SKM-1 (cell line): ENCODE measurements at regions not wholly inside any gene's neighbourhood (a gene's known extent, or its start where the extent isn't known, plus 50 kb on each side); places are given as distances from the start of the nearest gene placed in this dataset.

Source experiments
- DNase-seq: peaks from one replicate; lab custom pipeline; 2025; ENCODE audit not compliant: unreplicated experiment; lab: John Stamatoyannopoulos, UW

GRCh38 chr5:104754311-104754995 lies 1191.9 kb upstream of the NUDT12 start:
- no peak for DNase-seq

GRCh38 chr5:104751969-104752368 lies 1189.4 kb upstream of the NUDT12 start:
- no peak for DNase-seq

GRCh38 chr5:104739905-104740304 lies 1177.3 kb upstream of the NUDT12 start:
- no peak for DNase-seq

GRCh38 chr5:104739503-104739902 lies 1176.9 kb upstream of the NUDT12 start:
- no peak for DNase-seq

GRCh38 chr5:104736073-104736472 lies 1173.5 kb upstream of the NUDT12 start:
- DNase-seq, result no peak

- no peak for DNase-seq
Observed at GRCh38 chr5:104734046-104734445, 1171.5 kb upstream of the NUDT12 start.

GRCh38 chr5:104733063-104733669 lies 1170.6 kb upstream of the NUDT12 start:
- DNase-seq, result no peak

- no peak for DNase-seq
Observed at GRCh38 chr5:104731331-104731730, 1168.7 kb upstream of the NUDT12 start.

GRCh38 chr5:104708027-104708426 lies 1145.4 kb upstream of the NUDT12 start:
- DNase-seq, result no peak

- no peak for DNase-seq
Observed at GRCh38 chr5:104706600-104706999, 1144.0 kb upstream of the NUDT12 start.

- DNase-seq, result no peak
Observed at GRCh38 chr5:104702212-104702611, 1139.6 kb upstream of the NUDT12 start.

DNA sequence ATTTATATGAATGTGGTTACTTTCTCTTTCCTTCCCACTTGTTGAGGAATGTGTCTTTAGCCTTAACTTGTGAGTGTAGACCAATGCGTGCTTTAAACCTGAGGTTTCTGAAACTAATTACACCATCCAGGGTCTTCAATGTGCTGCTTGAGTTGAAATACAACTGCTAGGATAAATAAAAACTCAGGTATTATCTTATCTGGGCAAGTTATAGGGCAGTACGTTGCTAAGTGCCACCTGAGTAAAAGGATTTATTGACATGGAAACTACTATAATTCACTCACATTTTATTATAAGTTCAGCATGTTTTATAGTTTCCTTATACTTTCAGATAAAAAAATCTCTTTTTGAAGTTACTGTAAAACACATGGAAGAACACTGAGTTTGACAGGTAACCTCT lies 1136.8 kb upstream of the NUDT12 start:
- no peak for DNase-seq

DNA sequence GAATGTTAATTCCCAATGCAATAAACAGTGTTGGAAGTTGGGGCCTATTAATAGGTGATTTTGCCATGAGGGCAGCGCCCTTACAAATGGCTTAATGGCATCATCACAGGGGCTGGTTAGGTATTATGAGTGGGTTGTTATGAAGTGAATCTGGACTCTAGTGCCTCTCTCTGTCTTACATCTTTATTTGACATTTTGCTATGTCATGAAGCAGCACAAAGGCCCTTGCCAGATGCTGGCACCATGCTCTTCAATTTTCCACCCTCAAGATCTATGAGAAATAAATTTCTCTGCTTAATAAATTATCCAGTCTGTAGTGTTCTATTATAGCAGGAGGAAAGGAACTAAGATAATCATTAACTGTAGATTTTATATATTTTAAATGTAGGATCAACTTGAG lies 1098.7 kb upstream of the NUDT12 start:
- DNase-seq, result no peak

DNA sequence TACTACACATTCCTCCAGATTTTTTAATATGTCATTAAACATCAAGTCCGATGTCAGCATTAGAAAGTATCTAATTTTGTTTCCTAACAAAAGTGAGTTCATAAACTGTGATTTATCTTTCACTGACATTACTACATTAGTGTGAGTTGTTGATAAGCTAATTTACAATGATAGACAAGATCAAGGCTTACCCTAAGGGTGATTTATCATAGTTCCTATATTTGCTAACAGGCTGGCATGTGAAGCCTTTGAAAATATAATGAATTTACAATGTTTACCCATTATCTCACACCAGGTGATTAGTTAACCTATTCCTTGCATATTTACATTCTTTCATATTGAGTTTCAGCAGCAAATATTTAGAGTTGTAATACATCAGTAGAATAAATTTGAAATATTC lies 1096.9 kb upstream of the NUDT12 start:
- no peak for DNase-seq

DNA sequence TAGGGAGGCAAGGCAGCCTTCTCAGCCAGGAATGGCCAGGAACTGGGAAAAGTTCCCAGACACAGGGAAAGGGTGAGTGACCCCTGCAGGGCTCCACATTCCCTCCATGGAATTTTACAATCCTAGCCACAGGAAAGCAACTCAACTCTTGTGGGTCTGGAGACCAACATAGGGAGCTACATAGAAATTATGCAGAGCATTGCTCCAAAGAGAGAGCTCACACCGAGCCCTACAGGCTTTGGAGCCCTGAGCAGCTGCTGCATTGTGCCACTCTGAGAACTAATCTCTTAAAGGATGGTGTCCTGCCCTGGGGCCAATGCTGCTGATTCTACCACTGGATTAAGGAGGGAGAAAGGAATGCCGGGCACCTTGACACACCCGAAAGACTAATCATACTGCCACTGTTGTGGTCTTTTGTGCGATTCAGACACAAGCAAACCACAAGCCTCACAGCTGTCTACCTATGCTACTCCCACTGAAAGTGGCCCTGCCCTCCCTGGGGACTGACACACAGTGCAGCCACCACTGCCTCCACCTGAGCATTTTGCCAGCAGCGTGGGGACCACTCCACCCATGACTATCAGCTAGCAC lies 1089.8 kb upstream of the NUDT12 start:
- no peak for DNase-seq

DNA sequence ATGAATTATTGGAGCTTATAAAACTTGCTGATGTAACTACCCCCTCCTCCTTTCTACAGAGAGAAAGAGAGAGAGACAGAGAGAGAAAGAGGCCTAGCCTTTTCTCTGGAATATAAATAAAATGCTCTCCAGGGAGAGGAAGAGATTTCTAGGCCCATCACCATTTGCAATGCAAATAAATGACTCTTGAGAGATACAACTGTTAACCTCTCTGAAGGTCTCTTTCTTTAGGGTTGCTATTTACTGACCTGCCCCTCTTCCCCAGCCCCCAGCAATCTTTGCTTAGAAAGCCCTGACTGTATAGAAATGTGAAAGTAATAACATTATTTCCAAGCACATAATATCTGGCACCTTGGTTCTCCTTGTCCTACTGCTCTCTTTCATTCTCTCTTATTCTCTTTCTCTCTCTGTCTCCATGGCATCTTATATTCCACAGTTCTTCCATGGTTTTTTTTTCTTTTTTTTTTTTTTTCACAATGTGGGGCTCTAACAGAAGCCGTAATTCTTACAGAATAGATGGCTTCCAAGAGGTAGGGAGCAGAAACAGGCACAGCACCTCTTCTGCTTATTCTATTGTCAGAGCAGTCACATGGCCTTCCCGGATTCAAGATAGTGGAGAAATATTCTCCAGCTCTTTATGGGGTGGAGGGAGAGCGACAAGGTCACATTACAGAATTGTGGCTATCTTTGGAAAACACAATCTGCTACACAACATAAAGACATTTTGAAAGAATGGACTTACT lies 1087.9 kb upstream of the NUDT12 start:
- DNase-seq, result no peak

DNA sequence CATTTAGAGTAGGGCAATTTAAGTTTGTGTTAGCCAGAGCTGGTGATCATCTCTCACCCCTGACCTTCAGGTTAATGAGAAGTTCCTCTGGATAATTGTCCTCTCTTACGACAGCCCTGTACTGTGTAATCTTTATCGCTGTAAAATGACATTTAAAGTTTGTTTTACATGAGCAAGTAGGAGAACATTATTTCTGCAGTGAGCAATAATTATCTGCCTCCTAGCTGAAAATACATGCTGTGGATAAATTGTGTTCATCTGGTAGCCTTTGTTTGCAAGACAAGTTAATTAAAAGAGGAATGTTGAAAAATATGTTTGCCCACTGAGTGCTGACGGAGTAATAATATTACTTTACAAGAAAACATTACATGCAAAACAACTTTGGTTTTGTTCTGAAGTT lies 1083.8 kb upstream of the NUDT12 start:
- DNase-seq, result no peak

DNA sequence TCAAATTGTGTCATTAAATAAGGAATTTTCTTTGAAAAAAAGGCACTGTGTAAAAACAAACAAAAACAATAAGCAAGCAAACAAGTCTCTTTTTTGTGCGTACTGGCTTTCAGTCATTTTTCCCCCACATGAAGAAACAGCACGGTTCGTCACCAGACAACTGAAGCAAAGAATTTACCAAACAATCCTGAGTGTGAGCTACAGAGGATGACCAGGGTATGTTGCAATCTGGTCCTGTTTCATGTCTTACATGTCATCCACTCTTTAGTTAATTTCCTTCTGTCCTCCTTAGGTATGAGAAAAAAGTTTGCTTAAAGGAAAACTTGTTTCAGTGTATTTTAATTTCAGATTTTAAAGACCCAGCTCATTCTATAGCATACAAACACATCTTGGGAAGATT lies 1080.7 kb upstream of the NUDT12 start:
- DNase-seq, result no peak

DNA sequence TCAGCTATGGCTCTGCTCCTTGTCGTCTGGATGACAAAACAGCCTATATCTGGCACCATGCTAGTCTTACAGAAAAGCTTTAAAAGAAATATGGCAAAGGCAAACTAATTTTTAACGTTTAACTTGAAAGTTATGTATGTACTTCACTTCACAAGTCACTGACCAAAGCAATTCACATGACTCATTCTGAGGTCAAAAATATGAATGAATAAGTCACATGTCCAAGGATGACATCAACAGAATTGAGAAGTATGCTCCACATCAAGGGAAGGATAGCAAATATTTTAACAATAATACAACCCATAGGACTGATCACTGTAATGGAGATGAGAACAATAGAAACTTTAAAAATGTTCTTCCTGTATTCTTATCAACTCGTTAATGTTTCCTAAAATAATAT lies 1072.6 kb upstream of the NUDT12 start:
- DNase-seq, result no peak

- no peak for DNase-seq
Observed at GRCh38 chr5:104628911-104629310, 1066.3 kb upstream of the NUDT12 start.

- DNase-seq, result no peak
Observed at GRCh38 chr5:104626122-104626521, 1063.5 kb upstream of the NUDT12 start.

GRCh38 chr5:104612005-104612404 lies 1049.4 kb upstream of the NUDT12 start:
- no peak for DNase-seq
